AG04449 (cell line): ENCODE measurements at regions not wholly inside any gene's neighbourhood (a gene's known extent, or its start where the extent isn't known, plus 50 kb on each side); places are given as distances from the start of the nearest gene placed in this dataset.
"Not testable (repeated sequence)": the region's sequence is repeated elsewhere in the genome, so short reads cannot be mapped to it uniquely, and the experiment has no call there.

Source experiments
- CTCF ChIA-PET: fragments of 350-600 bp; formaldehyde crosslinking; extraction: SDS; loops from one replicate; lab custom pipeline; 2021; ENCODE audit warnings: antibody characterized with exemption; lab: Yijun Ruan, JAX
- POLR2A ChIA-PET: fragments of 400-600, 350-600 bp; formaldehyde crosslinking; extraction: SDS; loops from one replicate; lab custom pipeline; 2020; ENCODE audit warnings: antibody characterized with exemption, inconsistent platforms; lab: Yijun Ruan, JAX
- DNase-seq: peaks from one replicate; pipeline ENCODE4 v3.0.0-alpha.2; 2010; ENCODE audit warnings: low read depth, low spot score
- H3K4me3 ChIP-seq: 2 replicates; pipeline ENCODE4 v1.5.1; 2011; ENCODE audit warnings: low read depth, mild to moderate bottlenecking, control low read depth, low read length
- TF ChIP-seq, protein P1 (sequence below): IDR thresholded peaks from one replicate; pipeline ENCODE4 v1.5.1; 2011; ENCODE audit warnings: mild to moderate bottlenecking, moderate library complexity, low read length, control low read depth, inconsistent platforms; ENCODE audit not compliant: insufficient read depth; ENCODE audit errors: missing control alignments

DNA sequence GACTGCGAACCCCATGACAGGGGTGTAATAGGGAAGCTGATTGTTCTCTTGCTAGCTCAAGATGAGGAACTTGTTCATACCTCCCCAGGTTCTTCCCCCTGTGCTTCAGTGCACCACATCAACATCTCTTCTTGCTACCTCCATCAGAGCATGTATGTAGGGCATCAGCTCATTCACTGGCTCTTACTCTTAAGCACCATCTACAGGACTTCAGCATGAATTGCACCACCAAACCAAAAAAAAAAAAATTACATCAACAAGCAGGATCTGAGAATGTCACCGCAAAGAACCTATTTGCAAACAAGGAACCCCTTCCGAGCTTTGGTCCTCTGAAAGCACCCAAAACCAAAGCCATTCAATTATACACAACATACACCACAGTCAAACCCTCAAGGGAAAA lies 2226.5 kb upstream of the RAG2 start:
- ChIA-PET POLR2A (no interaction called here), CTCF (no interaction called here)
- TF ChIP-seq, protein P1, sequence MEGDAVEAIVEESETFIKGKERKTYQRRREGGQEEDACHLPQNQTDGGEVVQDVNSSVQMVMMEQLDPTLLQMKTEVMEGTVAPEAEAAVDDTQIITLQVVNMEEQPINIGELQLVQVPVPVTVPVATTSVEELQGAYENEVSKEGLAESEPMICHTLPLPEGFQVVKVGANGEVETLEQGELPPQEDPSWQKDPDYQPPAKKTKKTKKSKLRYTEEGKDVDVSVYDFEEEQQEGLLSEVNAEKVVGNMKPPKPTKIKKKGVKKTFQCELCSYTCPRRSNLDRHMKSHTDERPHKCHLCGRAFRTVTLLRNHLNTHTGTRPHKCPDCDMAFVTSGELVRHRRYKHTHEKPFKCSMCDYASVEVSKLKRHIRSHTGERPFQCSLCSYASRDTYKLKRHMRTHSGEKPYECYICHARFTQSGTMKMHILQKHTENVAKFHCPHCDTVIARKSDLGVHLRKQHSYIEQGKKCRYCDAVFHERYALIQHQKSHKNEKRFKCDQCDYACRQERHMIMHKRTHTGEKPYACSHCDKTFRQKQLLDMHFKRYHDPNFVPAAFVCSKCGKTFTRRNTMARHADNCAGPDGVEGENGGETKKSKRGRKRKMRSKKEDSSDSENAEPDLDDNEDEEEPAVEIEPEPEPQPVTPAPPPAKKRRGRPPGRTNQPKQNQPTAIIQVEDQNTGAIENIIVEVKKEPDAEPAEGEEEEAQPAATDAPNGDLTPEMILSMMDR, result no peak
- DNase-seq, result no peak
- no peak overlapping the region for H3K4me3 ChIP-seq

DNA sequence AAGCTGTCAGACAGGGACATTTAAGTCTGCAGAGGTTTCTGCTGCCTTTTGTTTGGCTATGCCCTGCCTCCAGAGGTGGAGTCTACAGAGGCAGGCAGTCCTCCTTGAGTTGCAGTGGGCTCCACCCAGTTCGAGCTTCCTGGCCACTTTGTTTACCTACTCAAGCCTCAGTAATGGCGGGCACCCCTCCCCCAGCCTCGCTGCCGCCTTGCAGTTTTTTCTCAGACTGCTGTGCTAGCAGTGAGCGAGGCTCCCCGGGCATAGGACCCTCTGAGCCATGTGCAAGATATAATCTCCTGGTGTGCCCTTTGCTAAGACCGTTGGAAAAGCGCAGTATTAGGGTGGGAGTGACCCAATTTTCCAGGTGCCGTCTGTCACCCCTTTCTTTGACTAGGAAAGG lies 2223.8 kb upstream of the RAG2 start:
- CTCF ChIA-PET, H3K4me3 ChIP-seq, DNase-seq, POLR2A ChIA-PET: not testable (repeated sequence)

DNA sequence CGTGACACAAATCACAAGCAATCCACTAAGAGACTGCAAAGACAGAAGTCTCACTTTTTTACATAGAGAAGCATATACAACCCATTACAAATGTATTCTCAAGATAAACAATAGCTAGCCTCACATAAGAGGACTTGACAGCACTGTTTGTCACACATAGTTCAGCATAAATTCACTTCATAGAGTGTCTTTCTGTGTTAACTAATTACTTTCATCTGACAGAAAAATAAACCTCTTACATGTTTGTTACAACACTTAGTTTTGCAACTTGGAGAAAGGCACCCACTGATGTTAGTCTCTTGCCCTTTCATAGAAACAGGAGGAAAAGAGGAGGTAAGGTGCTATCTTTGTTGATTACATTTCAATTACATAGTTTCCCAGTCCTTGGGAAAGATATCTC lies 2221.9 kb upstream of the RAG2 start:
- H3K4me3 ChIP-seq, result no peak overlapping the region
- DNase-seq, result no peak
- ChIA-PET POLR2A (no interaction called here), CTCF (no interaction called here)
- TF ChIP-seq, protein P1, result no peak

DNA sequence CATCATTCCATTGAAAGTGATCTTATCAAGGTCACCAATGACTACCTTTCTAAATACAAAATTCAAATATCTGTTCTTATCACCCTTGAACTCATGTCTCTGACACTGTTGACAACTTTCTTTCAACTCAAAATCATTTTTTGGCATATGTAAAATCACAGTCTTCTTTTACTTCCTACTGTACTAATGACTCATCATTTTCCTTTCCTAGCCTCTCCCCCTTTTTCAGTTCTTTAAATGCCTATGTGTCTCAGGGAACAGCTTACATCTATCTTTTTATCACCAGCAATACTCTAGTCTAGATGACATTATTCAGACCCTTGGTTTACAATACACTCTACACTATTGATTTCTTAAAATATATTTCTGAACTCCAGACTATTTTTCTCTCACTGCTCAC lies 2220.7 kb upstream of the RAG2 start:
- DNase-seq, result no peak
- ChIA-PET CTCF (no interaction called here), POLR2A (no interaction called here)
- TF ChIP-seq, protein P1, result no peak
- no peak overlapping the region for H3K4me3 ChIP-seq

DNA sequence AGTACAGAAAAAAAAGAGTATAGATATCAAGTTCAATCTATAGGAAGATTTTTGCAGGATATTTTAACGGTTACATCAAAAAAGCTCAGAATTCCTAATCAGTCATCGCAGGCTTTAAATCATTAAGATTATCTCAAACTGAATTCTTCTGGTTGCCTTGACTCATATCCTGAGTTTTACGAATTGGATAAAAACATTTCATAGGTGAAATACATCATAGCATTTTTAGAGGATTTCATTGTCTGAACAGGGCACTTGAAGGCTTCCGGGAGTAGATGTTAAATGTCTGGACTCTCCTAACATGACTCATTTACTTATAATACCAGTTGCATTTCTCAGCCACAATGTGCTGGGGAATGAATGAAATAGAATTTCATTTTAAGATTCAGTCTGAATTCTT lies 2216.6 kb upstream of the RAG2 start:
- POLR2A ChIA-PET, result no interaction called here
- CTCF ChIA-PET, result no interaction called here
- H3K4me3 ChIP-seq, result no peak overlapping the region
- DNase-seq, result peak; percentile 3
- TF ChIP-seq, protein P1, result no peak

DNA sequence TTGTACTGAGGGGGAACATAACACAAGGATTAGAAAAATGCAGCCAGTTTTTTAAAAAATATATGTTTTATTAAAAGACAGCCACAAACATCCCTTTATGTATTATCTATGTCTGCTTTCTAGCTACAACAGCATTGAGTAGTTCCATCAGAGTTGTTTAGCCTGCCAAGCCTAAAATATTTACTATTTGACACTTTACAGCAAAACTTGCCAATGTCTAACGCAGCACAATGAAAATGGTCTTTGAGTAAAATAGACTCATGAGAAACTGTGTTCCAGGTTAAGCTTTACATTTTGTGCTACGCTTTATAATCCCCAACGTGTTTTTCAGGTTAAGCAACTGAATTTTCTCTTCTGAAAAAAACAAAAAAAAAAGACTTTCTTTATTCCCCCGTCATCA lies 2211.5 kb upstream of the RAG2 start:
- DNase-seq, result no peak
- ChIA-PET POLR2A (no interaction called here), CTCF (no interaction called here)
- H3K4me3 ChIP-seq, result no peak overlapping the region
- TF ChIP-seq, protein P1, result no peak

DNA sequence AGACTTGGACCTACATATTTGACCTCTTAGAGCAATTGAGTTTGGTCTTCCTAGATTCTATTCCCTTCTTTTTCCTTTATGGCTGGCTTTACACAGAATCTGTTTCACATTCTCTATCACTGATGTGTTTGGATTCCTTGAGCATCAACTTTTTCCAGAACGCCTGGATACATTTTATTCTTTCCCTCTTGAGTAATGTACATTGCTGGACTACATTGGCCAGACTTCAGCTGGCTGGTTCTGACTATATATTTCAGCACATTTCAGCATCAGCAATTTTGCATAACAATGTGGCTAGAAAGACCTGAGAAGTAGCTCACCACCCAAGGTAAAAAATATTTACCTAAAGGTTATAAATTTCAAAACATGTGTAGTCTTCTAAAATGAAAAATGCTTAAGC lies 2198.2 kb upstream of the RAG2 start:
- DNase-seq, result no peak
- H3K4me3 ChIP-seq, result no peak overlapping the region
- POLR2A ChIA-PET, result no interaction called here
- CTCF ChIA-PET, result no interaction called here
- TF ChIP-seq, protein P1, result no peak
